ENCODE measurements at regions not wholly inside any gene's neighbourhood (a gene's known extent, or its start where the extent isn't known, plus 50 kb on each side); places are given as distances from the start of the nearest gene placed in this dataset.

DNA sequence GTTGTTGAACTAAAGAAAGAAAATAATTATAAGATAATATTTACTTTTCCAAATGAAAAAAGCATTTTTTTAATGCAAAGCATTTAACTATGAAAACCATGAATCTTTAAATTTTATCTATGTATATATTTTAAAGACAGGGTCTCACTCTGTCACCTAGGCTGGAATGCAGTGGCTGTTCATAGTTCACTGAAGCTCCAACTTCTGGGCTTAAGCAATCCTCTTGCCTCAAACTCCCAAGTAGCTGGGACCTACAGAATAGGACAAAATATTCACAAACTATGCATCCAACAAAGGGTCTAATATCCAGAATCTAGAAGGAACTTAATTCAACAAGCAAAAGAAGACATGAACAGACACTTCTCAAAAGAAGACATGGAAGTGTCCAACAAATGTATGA lies 55.9 kb upstream of the ALB start:
- H3K9ac ChIP-seq = no peak overlapping the region
- TF ChIP-seq, protein P1, sequence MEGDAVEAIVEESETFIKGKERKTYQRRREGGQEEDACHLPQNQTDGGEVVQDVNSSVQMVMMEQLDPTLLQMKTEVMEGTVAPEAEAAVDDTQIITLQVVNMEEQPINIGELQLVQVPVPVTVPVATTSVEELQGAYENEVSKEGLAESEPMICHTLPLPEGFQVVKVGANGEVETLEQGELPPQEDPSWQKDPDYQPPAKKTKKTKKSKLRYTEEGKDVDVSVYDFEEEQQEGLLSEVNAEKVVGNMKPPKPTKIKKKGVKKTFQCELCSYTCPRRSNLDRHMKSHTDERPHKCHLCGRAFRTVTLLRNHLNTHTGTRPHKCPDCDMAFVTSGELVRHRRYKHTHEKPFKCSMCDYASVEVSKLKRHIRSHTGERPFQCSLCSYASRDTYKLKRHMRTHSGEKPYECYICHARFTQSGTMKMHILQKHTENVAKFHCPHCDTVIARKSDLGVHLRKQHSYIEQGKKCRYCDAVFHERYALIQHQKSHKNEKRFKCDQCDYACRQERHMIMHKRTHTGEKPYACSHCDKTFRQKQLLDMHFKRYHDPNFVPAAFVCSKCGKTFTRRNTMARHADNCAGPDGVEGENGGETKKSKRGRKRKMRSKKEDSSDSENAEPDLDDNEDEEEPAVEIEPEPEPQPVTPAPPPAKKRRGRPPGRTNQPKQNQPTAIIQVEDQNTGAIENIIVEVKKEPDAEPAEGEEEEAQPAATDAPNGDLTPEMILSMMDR (IDR thresholded peaks at IDR 0.05) = no peak
- no peaks in the 10 kb centered on the region for H3K4me1 ChIP-seq
- no peak overlapping the region for H2AFZ ChIP-seq
- no peaks in the 10 kb centered on the region for H3K9me3 ChIP-seq (ENCODE audit: control insufficient read depth, low read length)
- H3K4me3 ChIP-seq (ENCODE audit: low read depth, low read length) = no peak overlapping the region
- H3K4me2 ChIP-seq (ENCODE audit: low read length) = no peak overlapping the region
- H3K36me3 ChIP-seq (ENCODE audit: control insufficient read depth, insufficient read depth, low read length) = no peaks in the 10 kb centered on the region
- H3K27me3 ChIP-seq (ENCODE audit: control insufficient read depth, insufficient read depth, low read length) = no peaks in the 10 kb centered on the region
- H3K79me2 ChIP-seq = no peaks in the 10 kb centered on the region
- H3K27ac ChIP-seq = no peak overlapping the region

DNA sequence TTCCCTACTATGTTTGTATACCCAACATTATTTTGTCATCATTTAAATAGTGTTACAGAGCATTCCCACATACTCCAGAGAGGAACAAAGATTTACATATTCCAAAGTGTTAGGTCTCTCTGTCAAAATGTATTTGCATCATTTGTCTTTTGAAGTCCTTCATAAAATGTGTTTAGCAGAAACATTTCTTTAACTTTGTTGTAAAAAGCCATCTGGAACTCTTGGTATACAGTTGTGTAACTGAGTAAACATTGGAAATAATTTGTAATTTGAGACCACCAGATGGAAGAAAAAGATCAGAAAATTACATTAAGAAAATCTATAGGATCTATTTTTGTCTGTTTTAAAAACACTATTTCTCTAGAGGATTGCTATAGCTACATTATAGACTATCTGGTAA lies 56.6 kb upstream of the ALB start:
- H3K9ac ChIP-seq = no peak overlapping the region
- no peak overlapping the region for H3K4me3 ChIP-seq (ENCODE audit: low read depth, low read length)
- H3K27ac ChIP-seq = no peak overlapping the region
- no peak overlapping the region for H2AFZ ChIP-seq
- no peaks in the 10 kb centered on the region for H3K79me2 ChIP-seq
- H3K4me1 ChIP-seq = no peaks in the 10 kb centered on the region
- H3K9me3 ChIP-seq (ENCODE audit: control insufficient read depth, low read length) = no peaks in the 10 kb centered on the region
- H3K36me3 ChIP-seq (ENCODE audit: control insufficient read depth, insufficient read depth, low read length) = no peaks in the 10 kb centered on the region
- no peaks in the 10 kb centered on the region for H3K27me3 ChIP-seq (ENCODE audit: control insufficient read depth, insufficient read depth, low read length)
- H3K4me2 ChIP-seq (ENCODE audit: low read length) = no peak overlapping the region
- TF ChIP-seq, protein P1 (IDR thresholded peaks at IDR 0.05) = no peak

DNA sequence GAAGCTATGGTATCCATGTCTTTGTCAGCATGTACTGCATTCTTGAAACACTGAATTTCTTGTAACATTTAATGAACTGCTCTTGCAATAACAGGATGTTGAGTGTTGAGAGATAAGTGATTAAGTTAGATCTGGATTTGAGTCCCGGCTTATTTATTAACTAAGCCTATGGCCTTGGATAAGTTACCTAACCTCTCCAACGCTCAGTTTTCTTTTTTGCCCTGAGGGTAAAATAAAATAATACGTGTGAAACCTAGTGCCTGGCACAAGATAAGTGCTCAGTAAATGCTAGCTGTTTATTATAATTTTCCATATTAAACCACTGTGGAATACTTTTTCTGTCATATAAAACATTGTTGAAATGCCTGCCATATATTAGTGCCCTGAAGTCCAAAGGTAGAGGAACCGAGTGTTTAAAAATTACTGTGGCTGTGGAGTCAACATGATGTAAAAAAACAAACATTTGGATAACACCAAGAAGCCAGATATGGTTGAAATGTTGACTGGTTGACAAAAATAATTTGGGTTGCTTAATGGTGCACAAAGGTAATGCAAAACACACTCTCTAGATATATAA lies 58.6 kb upstream of the ALB start:
- Histone ChIP-seq H2AFZ (no peak overlapping the region), H3K79me2 (no peaks in the 10 kb centered on the region), H3K4me1 (peaks cover 4% of the 10 kb centered on the region), H3K9ac (no peak overlapping the region), H3K9me3 (ENCODE audit: control insufficient read depth, low read length) (no peaks in the 10 kb centered on the region), H3K27me3 (ENCODE audit: control insufficient read depth, insufficient read depth, low read length) (no peaks in the 10 kb centered on the region), H3K4me2 (ENCODE audit: low read length) (no peak overlapping the region), H3K36me3 (ENCODE audit: control insufficient read depth, insufficient read depth, low read length) (no peaks in the 10 kb centered on the region), H3K27ac (no peak overlapping the region), H3K4me3 (ENCODE audit: low read depth, low read length) (no peak overlapping the region)
- TF ChIP-seq, protein P1 (IDR thresholded peaks at IDR 0.05) = no peak

DNA sequence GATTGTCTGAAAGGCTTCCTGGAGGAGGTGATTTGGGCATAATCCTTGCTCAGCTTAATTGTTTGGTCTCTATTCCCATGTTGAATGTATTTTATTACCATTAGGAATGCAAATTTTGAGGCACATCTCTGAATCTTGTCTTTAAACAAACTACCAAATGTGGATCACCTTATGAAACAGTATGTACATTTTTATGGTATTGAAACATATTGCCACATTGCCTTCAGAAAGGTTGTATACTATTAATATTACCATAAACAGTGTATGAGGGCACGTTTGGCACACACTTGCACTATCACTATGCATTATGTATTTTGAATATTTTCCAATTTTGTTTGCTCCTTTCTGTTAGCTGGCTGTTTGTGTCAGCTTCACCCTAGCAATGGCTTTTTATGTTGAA lies 60.0 kb upstream of the ALB start:
- Histone ChIP-seq H3K9me3 (ENCODE audit: control insufficient read depth, low read length) (no peaks in the 10 kb centered on the region), H3K9ac (no peak overlapping the region), H3K4me3 (ENCODE audit: low read depth, low read length) (no peak overlapping the region), H3K79me2 (no peaks in the 10 kb centered on the region), H2AFZ (no peak overlapping the region), H3K4me2 (ENCODE audit: low read length) (no peak overlapping the region), H3K36me3 (ENCODE audit: control insufficient read depth, insufficient read depth, low read length) (no peaks in the 10 kb centered on the region), H3K27me3 (ENCODE audit: control insufficient read depth, insufficient read depth, low read length) (no peaks in the 10 kb centered on the region), H3K27ac (no peak overlapping the region), H3K4me1 (peaks cover 4% of the 10 kb centered on the region)
- TF ChIP-seq, protein P1 (IDR thresholded peaks at IDR 0.05) = no peak

DNA sequence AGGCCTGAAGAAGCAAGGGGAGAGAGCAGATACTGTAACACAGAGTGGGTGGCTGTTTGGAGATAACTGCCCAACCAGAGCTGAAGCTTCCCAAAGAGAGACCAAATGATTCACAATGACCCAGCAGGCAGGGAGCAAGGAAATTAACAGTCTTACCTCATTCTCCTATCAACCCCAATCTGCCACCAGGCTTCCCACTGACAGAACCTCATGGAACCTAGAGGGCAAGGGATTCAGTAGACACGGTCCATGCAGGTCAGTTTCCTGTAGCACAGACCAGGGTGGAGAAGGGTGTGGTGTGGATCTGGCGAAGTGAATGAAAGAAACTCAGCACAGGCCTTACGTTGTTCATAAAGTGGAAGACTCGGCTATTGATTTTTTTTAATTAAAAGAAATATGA lies 60.7 kb upstream of the ALB start:
- Histone ChIP-seq H3K4me1 (peaks cover 4% of the 10 kb centered on the region), H3K9ac (no peak overlapping the region), H3K4me3 (ENCODE audit: low read depth, low read length) (no peak overlapping the region), H3K27me3 (ENCODE audit: control insufficient read depth, insufficient read depth, low read length) (no peaks in the 10 kb centered on the region), H3K9me3 (ENCODE audit: control insufficient read depth, low read length) (no peaks in the 10 kb centered on the region), H3K4me2 (ENCODE audit: low read length) (no peak overlapping the region), H3K27ac (no peak overlapping the region), H3K36me3 (ENCODE audit: control insufficient read depth, insufficient read depth, low read length) (no peaks in the 10 kb centered on the region), H2AFZ (no peak overlapping the region), H3K79me2 (no peaks in the 10 kb centered on the region)
- TF ChIP-seq, protein P1 (IDR thresholded peaks at IDR 0.05) = no peak

All from parathyroid adenoma (tissue), 2 donors.